Gastroesophageal sphincter (tissue), 4 donors: ENCODE measurements at regions not wholly inside any gene's neighbourhood (a gene's known extent, or its start where the extent isn't known, plus 50 kb on each side); places are given as distances from the start of the nearest gene placed in this dataset.

Experiments
- ATAC-seq: fragments of 150-250 bp; one replicate; pipeline ENCODE4 v1.9.1; 2016; ENCODE audit warnings: mild to moderate bottlenecking, moderate library complexity
- H3K27ac ChIP-seq, 4 donors: fragments of 200-600 bp; sonication (generic) in 3 of 4; 1 replicate in 3 of 4; 2 replicates in 1 of 4; pipeline ENCODE4 v1.5.1; 2016 to 2019
- H3K27me3 ChIP-seq: fragments of 200-600 bp; sonication (generic); one replicate; pipeline ENCODE4 v1.5.1; 2019
- H3K36me3 ChIP-seq, 2 donors: fragments of 200-600 bp; sonication (generic); one replicate each; pipeline ENCODE4 v1.5.1; 2019; ENCODE audit warnings: control low read depth in 1 of 2
- H3K4me1 ChIP-seq, 3 donors: fragments of 200-600 bp; sonication (generic); 1 replicate in 2 of 3; 2 replicates in 1 of 3; pipeline ENCODE4 v1.5.1; 2016 to 2019; ENCODE audit warnings: control low read depth in 2 of 3
- H3K4me3 ChIP-seq, 2 donors: fragments of 200-600 bp; sonication (generic); one replicate each; pipeline ENCODE4 v1.5.1; 2019; ENCODE audit warnings: mild to moderate bottlenecking in 1 of 2, moderate library complexity in 1 of 2
- H3K9me3 ChIP-seq, 3 donors: fragments of 200-600 bp; sonication (generic); one replicate each; pipeline ENCODE4 v1.5.1; 2017 to 2019; ENCODE audit warnings: control low read depth in 2 of 3
- CTCF ChIP-seq, 4 experiments: fragments of 200-600 bp in 2 of 4; fragments of 450-650 bp in 2 of 4; sonication (generic) in 1 of 4; IDR thresholded peaks; one replicate each; pipeline ENCODE4 v1.5.1; 2017 to 2019; ENCODE audit warnings: antibody characterized with exemption in 4 of 4, mild to moderate bottlenecking in 2 of 4, moderate library complexity in 2 of 4
- EP300 ChIP-seq: sonication (generic); formaldehyde crosslinking; IDR thresholded peaks from one replicate; pipeline ENCODE4 v1.6.1; 2017; ENCODE audit warnings: antibody characterized with exemption, mild to moderate bottlenecking
- POLR2A ChIP-seq, 2 donors: fragments of 450-650 bp; IDR thresholded peaks; one replicate each; pipeline ENCODE4 v1.6.1; 2017; ENCODE audit warnings: antibody characterized with exemption in 2 of 2, mild to moderate bottlenecking in 2 of 2, moderate library complexity in 1 of 2
- POLR2AphosphoS5 ChIP-seq: sonication (generic); formaldehyde crosslinking; IDR thresholded peaks from one replicate; pipeline ENCODE4 v1.6.1; 2017; ENCODE audit warnings: antibody characterized with exemption
- WGBS, 2 donors: methylation state at CpG; one replicate each; pipeline ENCODE4 v1.1.5; 2018; ENCODE audit warnings: low coverage in 1 of 2; 5-methylcytosine and 5-hydroxymethylcytosine counted together

GRCh38 chr12:127054531-127054930, 1212.4 kb upstream of the TMEM132C start:
- Histone ChIP-seq H3K36me3 (no peaks in the 10 kb centered on the region), H3K27ac (no peak overlapping the region), H3K4me1 (no peaks in the 10 kb centered on the region), H3K9me3 (no peaks in the 10 kb centered on the region), H3K4me3 (no peak overlapping the region), H3K27me3 (peaks cover 5% of the 10 kb centered on the region)
- ATAC-seq: no peak
- 43 to 54% methylated on average over 3 to 6 of the region's 6 CpGs for WGBS, 2 donors
- TF ChIP-seq POLR2AphosphoS5: no peak
- TF ChIP-seq EP300: no peak
- no peak for TF ChIP-seq CTCF (IDR thresholded peaks at IDR 0.05)
- no peak for TF ChIP-seq POLR2A (IDR thresholded peaks at IDR 0.05)

DNA sequence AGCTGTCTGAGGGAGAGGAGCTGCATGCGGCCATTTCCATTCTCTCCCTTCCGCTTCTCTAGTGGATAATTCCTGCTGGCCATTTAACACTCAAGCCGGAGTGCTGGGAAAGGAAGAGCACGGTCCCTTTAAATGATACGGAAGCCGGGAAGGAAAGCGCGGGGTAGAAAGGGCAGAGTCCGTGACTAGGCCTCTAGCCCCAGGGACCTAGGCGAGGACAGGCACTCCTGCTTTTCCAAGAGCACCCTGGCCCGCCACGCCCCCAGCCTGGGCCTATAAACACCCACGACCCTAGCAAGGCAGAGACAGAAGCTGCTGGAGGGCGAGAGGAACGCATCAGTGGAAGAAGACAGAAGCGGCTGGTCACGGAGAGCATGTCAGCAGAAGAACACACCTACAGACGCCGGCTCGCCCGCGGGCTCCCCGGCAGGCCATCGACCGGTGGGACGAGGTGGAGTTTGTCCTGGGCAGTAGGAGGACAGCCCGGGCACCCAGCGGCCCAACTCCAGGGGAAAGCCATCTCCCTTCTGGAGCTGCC, 1206.6 kb upstream of the TMEM132C start:
- Histone ChIP-seq H3K4me3 (no peak overlapping the region), H3K27ac (no peak overlapping the region), H3K4me1 (no peaks in the 10 kb centered on the region), H3K36me3 (no peaks in the 10 kb centered on the region), H3K27me3 (peaks cover 21% of the 10 kb centered on the region), H3K9me3 (no peaks in the 10 kb centered on the region)
- no peak for ATAC-seq
- TF ChIP-seq POLR2AphosphoS5: no peak
- TF ChIP-seq POLR2A (IDR thresholded peaks at IDR 0.05): no peak
- no peak for TF ChIP-seq EP300
- TF ChIP-seq CTCF (IDR thresholded peaks at IDR 0.05): no peak
- 84 to 98% methylated on average over 3 to 10 of the region's 28 CpGs for WGBS, 2 donors

- H3K9me3 ChIP-seq: no peaks in the 10 kb centered on the region
- H3K27ac ChIP-seq: no peak overlapping the region
- ATAC-seq: no peak
- WGBS, 2 donors: 91 to 93% methylated on average over 2 to 7 of the region's 14 CpGs
- H3K27me3 ChIP-seq: peaks cover 21% of the 10 kb centered on the region
- no peak overlapping the region for H3K4me3 ChIP-seq
- H3K36me3 ChIP-seq: no peaks in the 10 kb centered on the region
- H3K4me1 ChIP-seq: no peaks in the 10 kb centered on the region
- TF ChIP-seq EP300 (no peak), CTCF (IDR thresholded peaks at IDR 0.05) (no peak), POLR2AphosphoS5 (no peak), POLR2A (IDR thresholded peaks at IDR 0.05) (no peak)
Measured at GRCh38 chr12:127060933-127061332, 1206.0 kb upstream of the TMEM132C start.

DNA sequence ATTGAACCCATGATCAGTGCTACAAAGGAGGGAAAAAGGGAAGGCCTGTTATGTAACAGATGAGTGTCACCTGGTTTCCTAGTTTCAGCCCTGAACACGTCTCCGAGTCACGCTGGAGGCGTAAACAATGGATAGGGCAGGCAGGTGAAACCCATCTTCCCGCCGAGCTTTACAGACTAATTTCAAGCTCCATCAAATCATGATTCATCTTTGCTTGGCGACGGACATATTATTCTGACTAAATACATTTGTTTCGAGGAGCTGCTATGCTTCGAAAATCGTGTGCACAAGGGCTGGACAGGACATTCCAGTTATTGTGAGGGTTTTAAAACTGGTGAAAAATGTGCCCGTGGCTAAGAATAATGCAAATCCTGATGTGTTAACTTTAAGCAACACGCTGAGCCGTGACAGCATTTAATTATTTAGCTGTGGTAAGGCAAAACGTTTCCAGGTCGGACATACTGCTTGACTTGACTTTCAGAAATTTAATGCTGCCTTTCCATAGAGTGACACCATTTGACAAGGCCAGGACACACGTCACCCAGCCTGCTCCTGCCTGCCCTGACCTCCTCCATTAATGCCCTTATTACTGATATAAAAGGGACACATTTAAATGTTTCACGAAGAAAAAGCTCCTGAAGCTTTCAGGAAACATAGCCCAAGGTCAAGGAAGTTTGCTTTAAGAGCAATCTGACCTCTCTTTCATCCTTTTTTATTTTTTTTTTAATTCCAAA, 1203.5 kb upstream of the TMEM132C start:
- no peak for ATAC-seq
- WGBS, 2 donors: 18 to 39% methylated on average over 7 to 17 of the region's 18 CpGs

More for the DNA sequence above, 1203.5 kb upstream of the TMEM132C start:
- H3K27ac ChIP-seq: no peak overlapping the region
- H3K4me1 ChIP-seq: no peaks in the 10 kb centered on the region
- TF ChIP-seq EP300: no peak
- TF ChIP-seq POLR2AphosphoS5: no peak
- TF ChIP-seq CTCF (IDR thresholded peaks at IDR 0.05): no peak
- no peak for TF ChIP-seq POLR2A (IDR thresholded peaks at IDR 0.05)
- H3K9me3 ChIP-seq: no peaks in the 10 kb centered on the region
- H3K36me3 ChIP-seq: no peaks in the 10 kb centered on the region
- no peak overlapping the region for H3K4me3 ChIP-seq
- peaks cover 21% of the 10 kb centered on the region for H3K27me3 ChIP-seq
